ENCODE measurements at regions not wholly inside any gene's neighbourhood (a gene's known extent, or its start where the extent isn't known, plus 50 kb on each side); places are given as distances from the start of the nearest gene placed in this dataset.

DNA sequence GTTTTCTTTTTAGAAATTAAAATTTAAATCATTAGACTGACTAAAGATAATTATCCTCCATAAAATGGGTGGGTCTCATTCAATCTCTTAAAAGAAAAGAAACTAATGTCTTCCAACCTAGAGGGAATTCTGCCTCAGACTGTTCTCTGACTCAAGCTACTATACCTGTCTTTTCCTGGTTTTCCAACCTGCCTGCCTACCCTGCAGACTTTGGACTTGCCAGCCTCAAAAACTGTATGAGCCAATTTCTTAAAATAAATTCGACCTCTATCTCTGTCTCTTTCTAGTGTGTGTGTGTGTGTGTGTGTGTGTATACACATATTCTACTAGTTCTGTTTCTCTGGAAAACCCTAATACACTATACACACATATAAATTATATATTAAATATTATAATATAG lies 847.3 kb downstream of the PCDH17 start:
- ChIA-PET RAD21 (ENCODE audit: unreplicated experiment) (no interaction called here), CTCF (no interaction called here), SMC1A (ENCODE audit: uncharacterized antibody, unreplicated experiment) (no interaction called here), POLR2A (no interaction called here)
- Histone ChIP-seq H3K27ac (ENCODE audit: control insufficient read depth, insufficient read depth) (no peak overlapping the region), H3K4me3 (no peak overlapping the region), H3K27me3 (replicated peaks in 1 of 2; ENCODE audit: control insufficient read depth in 2 of 2, insufficient read depth in 2 of 2, low read length in 1 of 2) (no peaks in the 10 kb centered on the region), H3K9ac (ENCODE audit: control insufficient read depth, insufficient read depth, low read length) (no peak overlapping the region), H2AFZ (ENCODE audit: control insufficient read depth, low read depth, low read length) (no peak overlapping the region), H3K9me3 (replicated peaks; ENCODE audit: control insufficient read depth, insufficient read depth, low read length) (no peaks in the 10 kb centered on the region), H3K4me1 (ENCODE audit: control insufficient read depth, insufficient read depth, low read length) (no peaks in the 10 kb centered on the region), H3K79me2 (ENCODE audit: control insufficient read depth, insufficient read depth, low read length) (no peaks in the 10 kb centered on the region), H3K36me3 (ENCODE audit: control insufficient read depth in 2 of 2, insufficient read depth in 2 of 2, low read length in 1 of 2) (no peaks in the 10 kb centered on the region), H3K4me2 (ENCODE audit: control insufficient read depth, insufficient read depth) (no peak overlapping the region), H4K20me1 (ENCODE audit: control insufficient read depth, insufficient read depth) (no peaks in the 10 kb centered on the region)
- intact Hi-C loops (cut with micrococcal nuclease; ENCODE audit: unreplicated experiment), result no loop called here
- ATAC-seq (no peak), DNase-seq (ENCODE audit: low read depth, low spot score) (no peak), FAIRE-seq (no peak)
- 0% methylated on average over 1 of the region's 1 CpG for whole genome bisulfite sequencing (ENCODE audit: insufficient coverage, insufficient replicate concordance, low lambda C conversion rate, missing lambda C conversion rate)
- no TSS peak for BruUV-seq (replicated peaks)
- TF ChIP-seq MXI1 (IDR thresholded peaks at IDR 0.05; ENCODE audit: low read depth, low read length), result no peak
- TF ChIP-seq, protein P1, sequence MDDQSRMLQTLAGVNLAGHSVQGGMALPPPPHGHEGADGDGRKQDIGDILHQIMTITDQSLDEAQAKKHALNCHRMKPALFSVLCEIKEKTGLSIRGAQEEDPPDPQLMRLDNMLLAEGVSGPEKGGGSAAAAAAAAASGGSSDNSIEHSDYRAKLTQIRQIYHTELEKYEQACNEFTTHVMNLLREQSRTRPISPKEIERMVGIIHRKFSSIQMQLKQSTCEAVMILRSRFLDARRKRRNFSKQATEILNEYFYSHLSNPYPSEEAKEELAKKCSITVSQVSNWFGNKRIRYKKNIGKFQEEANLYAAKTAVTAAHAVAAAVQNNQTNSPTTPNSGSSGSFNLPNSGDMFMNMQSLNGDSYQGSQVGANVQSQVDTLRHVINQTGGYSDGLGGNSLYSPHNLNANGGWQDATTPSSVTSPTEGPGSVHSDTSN (IDR thresholded peaks at IDR 0.05; ENCODE audit: insufficient replicate concordance, low read depth, low read length), result no peak
- in situ Hi-C loops (cut with MboI), result no loop called here

DNA sequence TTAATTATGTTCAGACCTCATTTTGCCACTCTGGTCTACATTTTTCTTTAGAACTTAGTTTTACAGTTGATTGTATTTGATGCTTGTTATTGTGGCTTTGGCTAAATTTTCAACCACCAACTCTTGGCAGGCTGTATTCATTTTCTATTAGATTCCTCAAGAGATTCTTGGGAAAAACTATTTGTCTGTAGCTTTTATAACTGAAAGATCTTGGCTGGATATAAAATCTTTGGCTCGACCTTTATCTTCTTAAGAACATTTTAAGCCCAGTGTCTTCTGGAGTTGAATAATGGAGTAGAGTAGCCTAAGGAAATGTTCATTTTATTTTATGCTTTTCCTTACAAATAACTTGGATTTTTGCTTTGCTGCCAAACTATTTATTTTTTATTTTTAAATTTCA lies 848.5 kb downstream of the PCDH17 start:
- ATAC-seq, result no peak
- CTCF ChIA-PET, result interaction anchor here (0.9 kb wide), 1 partner anchor 685 kb away, joined by 3 read pairs; no protein-coding TSS in a partner anchor
- TF ChIP-seq, protein P2, sequence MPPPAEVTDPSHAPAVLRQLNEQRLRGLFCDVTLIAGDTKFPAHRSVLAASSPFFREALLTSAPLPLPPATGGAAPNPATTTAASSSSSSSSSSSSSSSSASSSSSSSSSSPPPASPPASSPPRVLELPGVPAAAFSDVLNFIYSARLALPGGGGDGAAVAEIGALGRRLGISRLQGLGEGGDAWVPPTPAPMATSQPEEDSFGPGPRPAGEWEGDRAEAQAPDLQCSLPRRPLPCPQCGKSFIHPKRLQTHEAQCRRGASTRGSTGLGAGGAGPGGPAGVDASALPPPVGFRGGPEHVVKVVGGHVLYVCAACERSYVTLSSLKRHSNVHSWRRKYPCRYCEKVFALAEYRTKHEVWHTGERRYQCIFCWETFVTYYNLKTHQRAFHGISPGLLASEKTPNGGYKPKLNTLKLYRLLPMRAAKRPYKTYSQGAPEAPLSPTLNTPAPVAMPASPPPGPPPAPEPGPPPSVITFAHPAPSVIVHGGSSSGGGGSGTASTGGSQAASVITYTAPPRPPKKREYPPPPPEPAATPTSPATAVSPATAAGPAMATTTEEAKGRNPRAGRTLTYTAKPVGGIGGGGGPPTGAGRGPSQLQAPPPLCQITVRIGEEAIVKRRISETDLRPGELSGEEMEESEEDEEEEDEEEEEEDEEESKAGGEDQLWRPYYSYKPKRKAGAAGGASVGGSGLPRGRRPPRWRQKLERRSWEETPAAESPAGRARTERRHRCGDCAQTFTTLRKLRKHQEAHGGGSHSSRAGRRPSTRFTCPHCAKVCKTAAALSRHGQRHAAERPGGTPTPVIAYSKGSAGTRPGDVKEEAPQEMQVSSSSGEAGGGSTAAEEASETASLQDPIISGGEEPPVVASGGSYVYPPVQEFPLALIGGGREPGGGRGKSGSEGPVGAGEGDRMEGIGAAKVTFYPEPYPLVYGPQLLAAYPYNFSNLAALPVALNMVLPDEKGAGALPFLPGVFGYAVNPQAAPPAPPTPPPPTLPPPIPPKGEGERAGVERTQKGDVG (CRISPR knock-in tag; IDR thresholded peaks at IDR 0.05), result no peak
- no peak for TF ChIP-seq STAT1 (conservative IDR thresholded peaks at IDR 0.05)
- no peak for TF ChIP-seq HDGF (IDR thresholded peaks at IDR 0.05)
- TF ChIP-seq CREM (IDR thresholded peaks at IDR 0.05; ENCODE audit: low read depth), result no peak
- no peak for TF ChIP-seq STAT3 (IDR thresholded peaks at IDR 0.05; ENCODE audit: low read depth, low read length)
- TF ChIP-seq, protein P3, sequence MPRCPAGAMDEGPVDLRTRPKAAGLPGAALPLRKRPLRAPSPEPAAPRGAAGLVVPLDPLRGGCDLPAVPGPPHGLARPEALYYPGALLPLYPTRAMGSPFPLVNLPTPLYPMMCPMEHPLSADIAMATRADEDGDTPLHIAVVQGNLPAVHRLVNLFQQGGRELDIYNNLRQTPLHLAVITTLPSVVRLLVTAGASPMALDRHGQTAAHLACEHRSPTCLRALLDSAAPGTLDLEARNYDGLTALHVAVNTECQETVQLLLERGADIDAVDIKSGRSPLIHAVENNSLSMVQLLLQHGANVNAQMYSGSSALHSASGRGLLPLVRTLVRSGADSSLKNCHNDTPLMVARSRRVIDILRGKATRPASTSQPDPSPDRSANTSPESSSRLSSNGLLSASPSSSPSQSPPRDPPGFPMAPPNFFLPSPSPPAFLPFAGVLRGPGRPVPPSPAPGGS (IDR thresholded peaks at IDR 0.05; ENCODE audit: borderline replicate concordance, insufficient read depth, low read depth, low read length, poor library complexity, severe bottlenecking), result no peak

More for the DNA sequence above, 848.5 kb downstream of the PCDH17 start:
- ChIA-PET SMC1A (ENCODE audit: uncharacterized antibody, unreplicated experiment) (no interaction called here), RAD21 (ENCODE audit: unreplicated experiment) (no interaction called here), POLR2A (no interaction called here)
- 0% methylated on average over 1 of the region's 1 CpG for WGBS (ENCODE audit: insufficient coverage, insufficient replicate concordance, low lambda C conversion rate, missing lambda C conversion rate)
- H3K27ac ChIP-seq (ENCODE audit: control insufficient read depth, insufficient read depth), result no peak overlapping the region
- in situ Hi-C loops (cut with MboI), result loop anchor here (10.0 kb wide), 1 partner anchor 65 kb away; no protein-coding TSS in a partner anchor
- no peak overlapping the region for H3K4me2 ChIP-seq (ENCODE audit: control insufficient read depth, insufficient read depth)
- no peaks in the 10 kb centered on the region for H3K4me1 ChIP-seq (ENCODE audit: control insufficient read depth, insufficient read depth, low read length)
- H3K4me3 ChIP-seq, result no peak overlapping the region
- H4K20me1 ChIP-seq (ENCODE audit: control insufficient read depth, insufficient read depth), result no peaks in the 10 kb centered on the region
- no peaks in the 10 kb centered on the region for H3K27me3 ChIP-seq (replicated peaks in 1 of 2; ENCODE audit: control insufficient read depth in 2 of 2, insufficient read depth in 2 of 2, low read length in 1 of 2)
- H3K9me3 ChIP-seq (replicated peaks; ENCODE audit: control insufficient read depth, insufficient read depth, low read length), result no peaks in the 10 kb centered on the region
- intact Hi-C loops (cut with micrococcal nuclease; ENCODE audit: unreplicated experiment), result no loop called here
- no peaks in the 10 kb centered on the region for H3K36me3 ChIP-seq (ENCODE audit: control insufficient read depth in 2 of 2, insufficient read depth in 2 of 2, low read length in 1 of 2)
- no peaks in the 10 kb centered on the region for H3K79me2 ChIP-seq (ENCODE audit: control insufficient read depth, insufficient read depth, low read length)
- no peak overlapping the region for H3K9ac ChIP-seq (ENCODE audit: control insufficient read depth, insufficient read depth, low read length)
- H2AFZ ChIP-seq (ENCODE audit: control insufficient read depth, low read depth, low read length), result no peak overlapping the region
- DNase-seq (ENCODE audit: low read depth, low spot score) (no peak), FAIRE-seq (no peak)
- no TSS peak for BruUV-seq (replicated peaks)
